ENCODE measurements at regions not wholly inside any gene's neighbourhood (a gene's known extent, or its start where the extent isn't known, plus 50 kb on each side); places are given as distances from the start of the nearest gene placed in this dataset.
"Not testable (repeated sequence)": the region's sequence is repeated elsewhere in the genome, so short reads cannot be mapped to it uniquely, and the experiment has no call there.

DNA sequence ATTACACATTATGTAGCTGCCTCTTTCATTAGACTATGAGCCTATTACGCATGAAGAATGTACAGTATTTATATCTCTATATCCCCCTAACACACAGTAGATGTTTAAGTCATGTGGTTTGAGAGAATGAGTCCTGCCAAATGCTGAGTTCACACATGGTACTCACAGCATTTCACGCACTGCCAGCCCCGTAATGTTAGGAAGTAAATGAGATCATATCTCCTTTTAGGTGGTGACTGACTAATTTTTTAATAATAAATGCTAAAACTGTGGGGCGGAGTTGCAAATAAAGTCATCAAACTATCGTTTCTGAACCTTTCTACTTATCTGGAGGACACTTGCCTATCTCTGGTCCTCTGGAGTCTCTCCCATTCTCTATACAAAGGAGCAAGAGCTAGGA, 343.8 kb downstream of the ADAMTS20 start:
- no peak overlapping the region for H2AFZ ChIP-seq
- H3K4me1 ChIP-seq (ENCODE audit: insufficient read depth): peaks cover 9% of the 10 kb centered on the region
- WGBS (ENCODE audit: low lambda C conversion rate, missing lambda C conversion rate): 85% methylated on average over 5 of the region's 5 CpGs
- H3K9me3 ChIP-seq (ENCODE audit: low read depth): no peaks in the 10 kb centered on the region
- no peaks in the 10 kb centered on the region for H3K79me2 ChIP-seq
- no peaks in the 10 kb centered on the region for H3K36me3 ChIP-seq (replicated peaks; ENCODE audit: insufficient read depth, low read depth)
- no peaks in the 10 kb centered on the region for H3K9me2 ChIP-seq (replicated peaks; ENCODE audit: insufficient read depth)
- H3K4me2 ChIP-seq: no peak overlapping the region
- H3K27me3 ChIP-seq: no peaks in the 10 kb centered on the region
- no peak overlapping the region for H3K4me3 ChIP-seq
- no peak for DNase-seq (ENCODE audit: low spot score)
- H3K27ac ChIP-seq: no peak overlapping the region
- TF ChIP-seq, protein P1, sequence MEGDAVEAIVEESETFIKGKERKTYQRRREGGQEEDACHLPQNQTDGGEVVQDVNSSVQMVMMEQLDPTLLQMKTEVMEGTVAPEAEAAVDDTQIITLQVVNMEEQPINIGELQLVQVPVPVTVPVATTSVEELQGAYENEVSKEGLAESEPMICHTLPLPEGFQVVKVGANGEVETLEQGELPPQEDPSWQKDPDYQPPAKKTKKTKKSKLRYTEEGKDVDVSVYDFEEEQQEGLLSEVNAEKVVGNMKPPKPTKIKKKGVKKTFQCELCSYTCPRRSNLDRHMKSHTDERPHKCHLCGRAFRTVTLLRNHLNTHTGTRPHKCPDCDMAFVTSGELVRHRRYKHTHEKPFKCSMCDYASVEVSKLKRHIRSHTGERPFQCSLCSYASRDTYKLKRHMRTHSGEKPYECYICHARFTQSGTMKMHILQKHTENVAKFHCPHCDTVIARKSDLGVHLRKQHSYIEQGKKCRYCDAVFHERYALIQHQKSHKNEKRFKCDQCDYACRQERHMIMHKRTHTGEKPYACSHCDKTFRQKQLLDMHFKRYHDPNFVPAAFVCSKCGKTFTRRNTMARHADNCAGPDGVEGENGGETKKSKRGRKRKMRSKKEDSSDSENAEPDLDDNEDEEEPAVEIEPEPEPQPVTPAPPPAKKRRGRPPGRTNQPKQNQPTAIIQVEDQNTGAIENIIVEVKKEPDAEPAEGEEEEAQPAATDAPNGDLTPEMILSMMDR (IDR thresholded peaks at IDR 0.05; ENCODE audit: poor library complexity): no peak
- no peaks in the 10 kb centered on the region for H4K20me1 ChIP-seq (ENCODE audit: insufficient read depth, poor library complexity, severe bottlenecking)

DNA sequence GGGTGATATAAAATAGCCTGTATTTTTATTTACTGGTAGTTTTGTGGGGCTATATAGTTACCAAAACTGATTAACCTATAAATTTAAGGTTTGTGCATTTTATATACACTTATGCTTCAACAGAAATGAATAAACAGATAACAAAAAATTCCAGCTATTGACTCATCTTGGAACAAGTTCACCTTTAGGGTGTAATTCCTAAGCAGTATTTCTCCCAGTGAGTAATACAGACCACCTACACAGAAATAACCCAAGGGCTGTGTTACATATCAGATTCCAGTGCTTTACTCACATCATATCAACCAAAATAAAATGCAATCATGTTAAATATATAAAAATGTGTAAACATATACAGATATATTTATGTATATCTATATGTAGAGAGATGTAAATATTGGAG, 345.6 kb downstream of the ADAMTS20 start:
- no peaks in the 10 kb centered on the region for H3K9me2 ChIP-seq (replicated peaks; ENCODE audit: insufficient read depth)
- H3K27me3 ChIP-seq: no peaks in the 10 kb centered on the region
- no peaks in the 10 kb centered on the region for H3K79me2 ChIP-seq
- no peaks in the 10 kb centered on the region for H3K36me3 ChIP-seq (replicated peaks; ENCODE audit: insufficient read depth, low read depth)
- H3K4me2 ChIP-seq: no peak overlapping the region
- TF ChIP-seq, protein P1 (IDR thresholded peaks at IDR 0.05; ENCODE audit: poor library complexity): no peak
- TF ChIP-seq EZH2 (IDR thresholded peaks at IDR 0.05; ENCODE audit: borderline replicate concordance) (no peak), EZH2phosphoT487 (IDR thresholded peaks at IDR 0.05; ENCODE audit: low read depth, severe bottlenecking, unreplicated experiment) (no peak)
- H4K20me1 ChIP-seq (ENCODE audit: insufficient read depth, poor library complexity, severe bottlenecking): no peaks in the 10 kb centered on the region
- DNase-seq (ENCODE audit: low spot score): no peak
- no peak overlapping the region for H3K27ac ChIP-seq
- H3K4me3 ChIP-seq: no peak overlapping the region
- no peaks in the 10 kb centered on the region for H3K9me3 ChIP-seq (ENCODE audit: low read depth)
- peaks cover 7% of the 10 kb centered on the region for H3K4me1 ChIP-seq (ENCODE audit: insufficient read depth)
- no peak overlapping the region for H2AFZ ChIP-seq

DNA sequence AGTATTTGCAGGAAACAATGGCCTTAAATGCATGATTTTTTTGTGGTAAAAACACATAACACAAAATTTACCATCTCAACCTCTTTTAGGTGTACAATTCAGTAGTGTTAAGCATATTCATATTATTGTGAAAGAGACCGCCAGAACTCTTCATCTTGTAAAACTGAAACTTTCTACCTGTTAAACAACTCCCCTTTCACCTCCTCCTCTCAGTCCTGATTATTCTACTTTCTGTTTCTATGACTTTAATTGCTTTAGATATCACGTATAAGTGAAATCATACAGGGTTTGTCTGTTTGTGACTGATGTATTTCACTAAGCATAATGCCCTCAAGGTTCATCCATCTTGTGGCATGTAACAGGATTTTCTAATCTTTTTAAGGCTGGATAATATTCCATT, 353.4 kb downstream of the ADAMTS20 start:
- no peaks in the 10 kb centered on the region for H3K9me3 ChIP-seq (ENCODE audit: low read depth)
- H3K4me3 ChIP-seq: no peak overlapping the region
- H3K27me3 ChIP-seq: no peaks in the 10 kb centered on the region
- H3K36me3 ChIP-seq (replicated peaks; ENCODE audit: insufficient read depth, low read depth): no peaks in the 10 kb centered on the region
- H3K27ac ChIP-seq: no peak overlapping the region
- WGBS (ENCODE audit: low lambda C conversion rate, missing lambda C conversion rate): 98% methylated on average over 2 of the region's 2 CpGs
- no peaks in the 10 kb centered on the region for H4K20me1 ChIP-seq (ENCODE audit: insufficient read depth, poor library complexity, severe bottlenecking)
- no peak overlapping the region for H3K4me2 ChIP-seq
- no peak overlapping the region for H2AFZ ChIP-seq
- H3K4me1 ChIP-seq (ENCODE audit: insufficient read depth): no peaks in the 10 kb centered on the region
- no peak for DNase-seq (ENCODE audit: low spot score)
- no peaks in the 10 kb centered on the region for H3K79me2 ChIP-seq
- no peaks in the 10 kb centered on the region for H3K9me2 ChIP-seq (replicated peaks; ENCODE audit: insufficient read depth)
- TF ChIP-seq EZH2phosphoT487 (IDR thresholded peaks at IDR 0.05; ENCODE audit: low read depth, severe bottlenecking, unreplicated experiment): no peak
- TF ChIP-seq, protein P1 (IDR thresholded peaks at IDR 0.05; ENCODE audit: poor library complexity): no peak

DNA sequence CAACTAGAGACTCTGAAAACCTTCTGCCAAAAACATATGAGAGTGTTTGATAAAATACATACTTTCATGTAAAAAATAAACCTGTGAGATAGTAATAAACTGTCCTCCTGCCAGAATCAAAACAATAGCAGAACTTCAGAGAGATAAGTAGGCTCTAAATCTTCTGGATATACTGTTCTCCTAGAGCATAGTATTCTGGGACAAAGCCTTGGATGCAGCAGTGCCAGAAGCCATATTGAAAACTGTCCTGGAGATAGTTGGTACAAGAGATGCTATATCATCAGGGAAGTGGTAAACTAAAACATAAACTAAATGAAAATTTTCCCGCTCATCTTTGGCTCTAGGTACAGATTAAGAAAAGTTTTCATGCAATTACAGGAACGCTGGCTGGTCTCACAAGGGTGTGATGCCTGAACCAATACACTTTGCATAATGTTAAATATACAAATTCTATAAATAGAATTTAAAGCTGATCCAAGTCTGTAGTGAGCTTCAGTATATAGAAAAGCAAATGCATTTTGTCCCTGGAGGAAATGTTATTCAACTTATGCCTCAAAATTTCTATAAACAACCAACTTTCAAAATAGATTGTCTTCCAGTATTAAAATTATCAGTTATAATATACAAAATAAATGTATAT, 355.6 kb downstream of the ADAMTS20 start:
- H3K36me3 ChIP-seq (replicated peaks; ENCODE audit: insufficient read depth, low read depth): no peaks in the 10 kb centered on the region
- H3K4me1 ChIP-seq (ENCODE audit: insufficient read depth): no peaks in the 10 kb centered on the region
- H3K27ac ChIP-seq: no peak overlapping the region
- no peak for DNase-seq (ENCODE audit: low spot score)
- no peak overlapping the region for H3K4me2 ChIP-seq
- TF ChIP-seq EZH2phosphoT487 (IDR thresholded peaks at IDR 0.05; ENCODE audit: low read depth, severe bottlenecking, unreplicated experiment): no peak
- TF ChIP-seq EZH2 (IDR thresholded peaks at IDR 0.05; ENCODE audit: borderline replicate concordance): no peak
- TF ChIP-seq, protein P1 (IDR thresholded peaks at IDR 0.05; ENCODE audit: poor library complexity): no peak
- no peaks in the 10 kb centered on the region for H3K27me3 ChIP-seq
- WGBS (ENCODE audit: low lambda C conversion rate, missing lambda C conversion rate): 93% methylated on average over 2 of the region's 2 CpGs
- H3K9me3 ChIP-seq (ENCODE audit: low read depth): no peaks in the 10 kb centered on the region
- no peak overlapping the region for H2AFZ ChIP-seq
- no peaks in the 10 kb centered on the region for H4K20me1 ChIP-seq (ENCODE audit: insufficient read depth, poor library complexity, severe bottlenecking)
- H3K79me2 ChIP-seq: no peaks in the 10 kb centered on the region
- no peaks in the 10 kb centered on the region for H3K9me2 ChIP-seq (replicated peaks; ENCODE audit: insufficient read depth)
- no peak overlapping the region for H3K4me3 ChIP-seq

DNA sequence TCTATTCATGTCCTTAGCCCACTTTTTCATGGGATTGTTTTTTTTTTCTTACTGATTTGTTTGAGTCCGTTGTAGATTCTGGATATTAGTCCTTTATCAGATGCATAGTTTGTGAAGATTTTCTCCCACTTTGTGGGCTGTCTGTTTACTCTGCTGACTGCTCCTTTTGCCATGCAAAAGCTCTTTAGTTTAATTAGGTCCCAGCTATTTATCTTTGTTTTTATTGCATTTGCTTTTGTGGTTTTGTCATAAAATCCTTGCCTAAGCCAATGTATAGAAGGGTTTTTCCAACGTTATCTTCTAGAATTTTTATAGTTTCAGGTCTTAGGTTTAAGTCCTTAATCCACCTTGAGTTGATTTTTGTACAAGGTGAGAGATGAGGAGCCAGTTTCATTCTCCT, 358.9 kb downstream of the ADAMTS20 start:
- H3K27ac ChIP-seq; H3K4me1 ChIP-seq (ENCODE audit: insufficient read depth); H3K9me2 ChIP-seq (replicated peaks; ENCODE audit: insufficient read depth); H3K27me3 ChIP-seq; H4K20me1 ChIP-seq (ENCODE audit: insufficient read depth, poor library complexity, severe bottlenecking); H3K36me3 ChIP-seq (replicated peaks; ENCODE audit: insufficient read depth, low read depth); H3K4me2 ChIP-seq; H3K4me3 ChIP-seq; H3K79me2 ChIP-seq; H3K9me3 ChIP-seq (ENCODE audit: low read depth); DNase-seq (ENCODE audit: low spot score); H2AFZ ChIP-seq: not testable (repeated sequence)
- WGBS (ENCODE audit: low lambda C conversion rate, missing lambda C conversion rate): 17% methylated on average over 2 of the region's 2 CpGs
